ENCODE measurements at regions not wholly inside any gene's neighbourhood (a gene's known extent, or its start where the extent isn't known, plus 50 kb on each side); places are given as distances from the start of the nearest gene placed in this dataset.

- Histone ChIP-seq H3K9ac (ENCODE audit: low read depth in 2 of 2, low read length in 2 of 2) (no peak overlapping the region), H3K9me3 (no peaks in the 10 kb centered on the region), H3K27me3 (no peaks in the 10 kb centered on the region), H3K4me3 (no peak overlapping the region), H3K27ac (no peak overlapping the region), H3K4me1 (no peaks in the 10 kb centered on the region), H3K36me3 (no peaks in the 10 kb centered on the region)
- TF ChIP-seq CTCF (IDR thresholded peaks at IDR 0.05) = no peak
- intact Hi-C loops (cut with DNase I) = no loop called here
- DNase-seq = no peak
These were observed 213.6 kb downstream of the KIF26A start for GRCh38 chr14:104351849-104352492.

- Histone ChIP-seq H3K36me3 (no peaks in the 10 kb centered on the region), H3K27ac (no peak overlapping the region), H3K9me3 (no peaks in the 10 kb centered on the region), H3K4me1 (no peaks in the 10 kb centered on the region), H3K4me3 (no peak overlapping the region), H3K9ac (ENCODE audit: low read depth in 2 of 2, low read length in 2 of 2) (no peak overlapping the region), H3K27me3 (no peaks in the 10 kb centered on the region)
- TF ChIP-seq CTCF (IDR thresholded peaks at IDR 0.05) = no peak
- intact Hi-C loops (cut with DNase I) = no loop called here
- no peak for DNase-seq
These were observed 214.3 kb downstream of the KIF26A start for GRCh38 chr14:104352493-104353220.

DNA sequence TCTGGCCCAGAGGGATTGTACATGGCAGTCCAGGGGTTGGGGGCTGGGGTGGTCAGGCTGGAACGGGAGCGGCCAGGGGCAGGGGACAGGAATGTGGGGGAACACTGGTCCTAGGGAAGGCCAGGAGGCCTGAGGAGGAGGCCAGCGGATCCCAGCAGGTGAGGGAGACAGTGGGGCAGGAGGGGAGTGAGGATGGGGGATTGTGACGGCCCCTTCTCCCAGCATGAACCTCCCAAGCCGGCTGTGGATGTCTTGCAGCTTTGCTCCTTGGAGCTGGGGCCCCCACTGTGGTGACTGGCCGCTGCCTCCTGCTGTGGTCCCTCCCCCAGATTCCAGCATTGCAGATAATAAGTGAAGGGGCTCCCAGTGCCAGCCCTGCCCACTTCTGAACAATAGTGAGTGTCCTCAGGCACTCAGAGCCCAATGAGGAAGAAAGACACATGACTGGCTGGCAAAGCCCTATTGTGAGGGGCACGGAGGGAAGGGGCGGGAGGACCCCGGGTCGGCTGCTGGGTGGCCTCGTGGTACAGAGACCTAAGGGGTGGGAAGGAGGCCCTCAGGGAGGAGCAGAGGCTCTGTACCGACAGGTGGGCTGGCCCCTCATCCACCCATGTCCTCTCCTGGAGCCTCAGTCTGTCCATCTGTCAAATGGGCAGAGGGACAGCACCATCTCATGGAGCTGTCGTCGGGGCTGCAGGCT, 215.0 kb downstream of the KIF26A start:
- no peak for TF ChIP-seq CTCF (IDR thresholded peaks at IDR 0.05)
- Histone ChIP-seq H3K9me3 (no peaks in the 10 kb centered on the region), H3K9ac (ENCODE audit: low read depth in 2 of 2, low read length in 2 of 2) (no peak overlapping the region), H3K27ac (no peak overlapping the region), H3K36me3 (no peaks in the 10 kb centered on the region), H3K4me1 (no peaks in the 10 kb centered on the region), H3K27me3 (no peaks in the 10 kb centered on the region), H3K4me3 (no peak overlapping the region)
- intact Hi-C loops (cut with DNase I) = no loop called here
- DNase-seq = no peak

- intact Hi-C loops (cut with DNase I) = no loop called here
- no peak overlapping the region for H3K9ac ChIP-seq (ENCODE audit: low read depth in 2 of 2, low read length in 2 of 2)
- H3K27me3 ChIP-seq = no peaks in the 10 kb centered on the region
- no peak for TF ChIP-seq CTCF (IDR thresholded peaks at IDR 0.05)
- H3K9me3 ChIP-seq = no peaks in the 10 kb centered on the region
- H3K4me1 ChIP-seq = no peaks in the 10 kb centered on the region
- DNase-seq = no peak
- no peak overlapping the region for H3K27ac ChIP-seq
- no peak overlapping the region for H3K4me3 ChIP-seq
- no peaks in the 10 kb centered on the region for H3K36me3 ChIP-seq
These were observed 215.7 kb downstream of the KIF26A start for GRCh38 chr14:104353921-104354701.
